Tibial nerve (tissue), 4 donors: ENCODE measurements at regions not wholly inside any gene's neighbourhood (a gene's known extent, or its start where the extent isn't known, plus 50 kb on each side); places are given as distances from the start of the nearest gene placed in this dataset.
"Not testable (repeated sequence)": the region's sequence is repeated elsewhere in the genome, so short reads cannot be mapped to it uniquely, and the experiment has no call there.

Experiments
- DNase-seq, 2 donors: peaks; one replicate each; pipeline ENCODE4 v3.0.0-alpha.2; 2019; ENCODE audit warnings: low spot score in 2 of 2
- H3K27ac ChIP-seq, 4 donors: fragments of 200-600 bp; sonication (generic) in 3 of 4; one replicate each; pipeline ENCODE4 v1.5.1; 2017 to 2019; ENCODE audit warnings: mild to moderate bottlenecking in 1 of 4
- H3K27me3 ChIP-seq, 2 donors: fragments of 200-600 bp; sonication (generic) in 1 of 2; one replicate each; pipeline versions ENCODE4 v1.5.1 to v1.6.0; 2017 to 2019
- H3K36me3 ChIP-seq, 3 donors: fragments of 200-600 bp; sonication (generic); one replicate each; pipeline ENCODE4 v1.5.1; 2018 to 2019
- H3K4me1 ChIP-seq, 4 donors: fragments of 200-600 bp; sonication (generic) in 3 of 4; one replicate each; pipeline ENCODE4 v1.5.1; 2017 to 2019
- H3K4me3 ChIP-seq, 4 donors: fragments of 200-600 bp; sonication (generic) in 3 of 4; one replicate each; pipeline ENCODE4 v1.5.1; 2017 to 2019; ENCODE audit warnings: mild to moderate bottlenecking in 1 of 4, moderate library complexity in 1 of 4
- H3K9me3 ChIP-seq, 4 donors: fragments of 200-600 bp; sonication (generic) in 3 of 4; one replicate each; pipeline ENCODE4 v1.5.1; 2017 to 2019
- EP300 ChIP-seq, 2 donors: sonication (generic); formaldehyde crosslinking; IDR thresholded peaks; one replicate each; pipeline ENCODE4 v1.6.1; 2017; ENCODE audit warnings: antibody characterized with exemption in 2 of 2, mild to moderate bottlenecking in 1 of 2
- POLR2A ChIP-seq, 2 donors: fragments of 450-650 bp; IDR thresholded peaks; one replicate each; pipeline ENCODE4 v1.6.1; 2017; ENCODE audit warnings: antibody characterized with exemption in 2 of 2, mild to moderate bottlenecking in 2 of 2, moderate library complexity in 2 of 2
- WGBS, 2 donors: methylation state at CpG; one replicate each; pipeline ENCODE4 v1.1.5; 2018; 5-methylcytosine and 5-hydroxymethylcytosine counted together
- TF ChIP-seq, protein P1 (sequence below), 5 experiments: fragments of 200-600 bp in 3 of 5; fragments of 450-650 bp in 2 of 5; sonication (generic) in 3 of 5; IDR thresholded peaks; one replicate each; pipeline ENCODE4 v1.5.1; 2016 to 2019; ENCODE audit warnings: antibody characterized with exemption in 5 of 5, mild to moderate bottlenecking in 3 of 5, moderate library complexity in 2 of 5

DNA sequence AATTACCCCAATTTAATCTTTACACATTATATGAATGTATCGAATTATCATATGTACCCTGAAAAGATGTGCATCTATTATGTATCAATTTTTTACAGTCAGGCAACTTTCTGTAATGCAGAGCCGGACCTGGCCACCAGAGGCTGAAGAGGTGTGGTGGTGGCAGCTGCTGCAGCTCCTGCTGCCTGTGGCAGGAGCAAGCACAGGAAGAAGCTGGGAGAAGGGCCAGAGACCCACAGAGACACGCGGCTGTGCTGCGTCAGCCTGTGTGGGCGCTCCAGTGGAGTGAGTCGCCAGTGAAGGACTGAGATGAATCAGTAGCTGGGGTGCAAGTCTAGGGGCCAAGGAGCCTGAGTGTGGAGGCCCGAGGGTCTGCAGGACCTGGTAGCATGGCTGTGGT is 74.3 kb upstream of the COG2 start:
- H3K4me3 ChIP-seq, result no peak overlapping the region
- DNase-seq, result no peak
- WGBS, 2 donors, result 67 to 79% methylated on average over 8 of the region's 8 CpGs
- H3K9me3 ChIP-seq, result no peaks in the 10 kb centered on the region
- H3K27me3 ChIP-seq, result no peaks in the 10 kb centered on the region
- H3K27ac ChIP-seq, result no peak overlapping the region
- no peak for TF ChIP-seq POLR2A (IDR thresholded peaks at IDR 0.05)
- no peaks in the 10 kb centered on the region for H3K36me3 ChIP-seq
- H3K4me1 ChIP-seq, result peaks cover 0 to 10% (median 2%) of the 10 kb centered on the region in 4 donors

DNA sequence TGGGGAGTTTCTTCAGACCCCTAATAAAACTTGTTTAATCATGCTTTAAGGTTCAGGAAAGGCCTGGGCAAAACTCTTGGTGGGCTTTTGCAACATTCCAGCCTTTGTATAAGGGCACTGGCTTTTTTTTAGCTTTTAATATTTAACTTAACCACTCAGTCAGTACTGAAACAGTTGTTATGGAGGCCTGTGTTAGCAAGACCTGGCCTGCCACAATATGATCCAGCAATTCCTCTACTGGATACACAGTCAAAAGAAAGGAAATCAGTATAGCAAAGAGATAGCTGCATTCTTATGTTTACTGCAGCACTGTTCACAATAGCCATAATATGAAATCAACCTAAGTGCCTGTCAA is 75.1 kb upstream of the COG2 start:
- no peaks in the 10 kb centered on the region for H3K27me3 ChIP-seq
- H3K4me1 ChIP-seq, result peaks cover 0 to 3% (median 2%) of the 10 kb centered on the region in 4 donors
- no peaks in the 10 kb centered on the region for H3K36me3 ChIP-seq
- H3K9me3 ChIP-seq, result no peaks in the 10 kb centered on the region
- no peak overlapping the region for H3K27ac ChIP-seq
- TF ChIP-seq, protein P1, sequence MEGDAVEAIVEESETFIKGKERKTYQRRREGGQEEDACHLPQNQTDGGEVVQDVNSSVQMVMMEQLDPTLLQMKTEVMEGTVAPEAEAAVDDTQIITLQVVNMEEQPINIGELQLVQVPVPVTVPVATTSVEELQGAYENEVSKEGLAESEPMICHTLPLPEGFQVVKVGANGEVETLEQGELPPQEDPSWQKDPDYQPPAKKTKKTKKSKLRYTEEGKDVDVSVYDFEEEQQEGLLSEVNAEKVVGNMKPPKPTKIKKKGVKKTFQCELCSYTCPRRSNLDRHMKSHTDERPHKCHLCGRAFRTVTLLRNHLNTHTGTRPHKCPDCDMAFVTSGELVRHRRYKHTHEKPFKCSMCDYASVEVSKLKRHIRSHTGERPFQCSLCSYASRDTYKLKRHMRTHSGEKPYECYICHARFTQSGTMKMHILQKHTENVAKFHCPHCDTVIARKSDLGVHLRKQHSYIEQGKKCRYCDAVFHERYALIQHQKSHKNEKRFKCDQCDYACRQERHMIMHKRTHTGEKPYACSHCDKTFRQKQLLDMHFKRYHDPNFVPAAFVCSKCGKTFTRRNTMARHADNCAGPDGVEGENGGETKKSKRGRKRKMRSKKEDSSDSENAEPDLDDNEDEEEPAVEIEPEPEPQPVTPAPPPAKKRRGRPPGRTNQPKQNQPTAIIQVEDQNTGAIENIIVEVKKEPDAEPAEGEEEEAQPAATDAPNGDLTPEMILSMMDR (IDR thresholded peaks at IDR 0.05), result no peak
- TF ChIP-seq EP300 (IDR thresholded peaks at IDR 0.05) (no peak), POLR2A (IDR thresholded peaks at IDR 0.05) (no peak)
- no peak for DNase-seq
- no peak overlapping the region for H3K4me3 ChIP-seq

DNA sequence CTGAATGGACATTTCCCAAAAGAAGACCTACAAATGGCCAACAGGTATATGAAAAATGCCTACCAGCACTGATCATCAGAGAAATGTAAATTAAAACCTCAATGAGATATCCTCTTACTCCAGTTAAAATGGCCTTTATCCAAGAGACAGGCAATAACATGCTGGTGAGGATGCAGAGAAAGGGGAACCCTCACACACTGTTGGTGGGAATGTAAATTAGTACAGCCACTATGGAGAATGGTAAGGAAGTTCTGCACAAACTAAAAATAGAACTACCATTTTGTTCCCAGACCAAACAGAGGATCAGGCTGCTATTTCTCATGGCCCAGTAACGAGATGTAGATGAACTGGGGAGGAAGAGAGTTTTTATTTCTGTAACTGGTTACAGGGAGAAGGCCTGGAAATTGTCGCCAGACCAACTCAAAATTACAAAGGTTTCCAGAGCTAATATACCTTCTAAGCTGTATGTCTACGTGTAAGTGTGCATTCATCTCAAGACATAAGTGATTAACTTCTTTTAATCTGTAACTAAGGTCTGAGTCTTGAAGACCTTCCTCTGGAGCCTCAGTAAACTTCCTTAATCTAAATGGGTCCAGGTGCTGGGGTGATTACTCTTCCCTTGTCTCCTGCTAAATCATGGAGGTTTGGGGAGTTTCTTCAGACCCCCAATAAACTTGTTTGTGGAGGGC is 75.6 kb upstream of the COG2 start:
- 60 to 69% methylated on average over 3 of the region's 3 CpGs for WGBS, 2 donors
- not testable (repeated sequence) for H3K36me3 ChIP-seq, H3K4me3 ChIP-seq, H3K27me3 ChIP-seq, H3K4me1 ChIP-seq, H3K9me3 ChIP-seq, DNase-seq, H3K27ac ChIP-seq

DNA sequence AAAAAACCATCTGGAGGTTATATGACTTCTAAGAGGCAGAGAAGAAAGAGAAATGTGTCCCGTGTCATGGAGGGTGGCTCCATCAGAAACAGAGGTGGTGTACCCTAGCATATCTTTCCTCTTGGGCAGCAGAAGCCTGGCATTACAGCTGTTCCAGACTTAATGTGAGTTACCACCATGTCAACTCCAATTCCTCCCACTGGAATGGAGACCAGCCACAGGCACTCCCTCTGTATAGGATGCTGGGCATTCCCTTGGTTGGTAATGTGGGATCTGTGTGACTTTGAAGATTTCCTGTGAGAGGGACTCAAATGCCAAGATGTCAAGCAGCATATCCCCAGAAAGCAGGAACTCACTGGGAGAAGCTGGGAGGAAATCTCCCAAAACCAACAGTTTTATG is 77.1 kb upstream of the COG2 start:
- 82 to 86% methylated on average over 1 of the region's 1 CpG for WGBS, 2 donors
- no peak for TF ChIP-seq EP300 (IDR thresholded peaks at IDR 0.05)
- TF ChIP-seq, protein P1 (IDR thresholded peaks at IDR 0.05), result no peak
- Histone ChIP-seq H3K27me3 (no peaks in the 10 kb centered on the region), H3K4me3 (no peak overlapping the region), H3K9me3 (no peaks in the 10 kb centered on the region), H3K36me3 (no peaks in the 10 kb centered on the region), H3K27ac (no peak overlapping the region), H3K4me1 (no peaks in the 10 kb centered on the region)
- no peak for DNase-seq

DNA sequence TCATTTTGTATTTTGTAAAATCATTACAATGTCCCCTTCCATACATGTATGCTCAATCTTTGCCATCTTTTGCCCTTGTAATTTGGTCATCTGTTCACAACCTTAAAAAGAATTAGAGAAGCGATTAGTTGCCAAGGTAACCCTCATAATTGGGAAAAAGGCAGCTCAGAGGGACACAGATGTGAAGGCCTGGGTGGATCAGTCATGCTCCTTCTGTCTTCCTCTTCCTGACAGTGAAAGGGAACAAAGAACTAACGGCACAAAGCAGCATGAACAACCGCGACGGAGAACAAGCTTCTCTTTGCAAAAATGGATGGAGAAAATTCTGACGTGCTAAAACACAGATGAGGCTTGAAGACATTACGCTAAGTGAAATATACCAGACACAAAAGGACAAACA is 78.7 kb upstream of the COG2 start:
- Histone ChIP-seq H3K27ac (no peak overlapping the region), H3K4me3 (no peak overlapping the region), H3K36me3 (no peaks in the 10 kb centered on the region), H3K9me3 (no peaks in the 10 kb centered on the region), H3K27me3 (no peaks in the 10 kb centered on the region), H3K4me1 (no peaks in the 10 kb centered on the region)
- TF ChIP-seq, protein P1 (IDR thresholded peaks at IDR 0.05), result no peak
- TF ChIP-seq EP300 (IDR thresholded peaks at IDR 0.05) (no peak), POLR2A (IDR thresholded peaks at IDR 0.05) (no peak)
- 49% methylated on average over 7 of the region's 7 CpGs for WGBS, 2 donors
- DNase-seq, result no peak

DNA sequence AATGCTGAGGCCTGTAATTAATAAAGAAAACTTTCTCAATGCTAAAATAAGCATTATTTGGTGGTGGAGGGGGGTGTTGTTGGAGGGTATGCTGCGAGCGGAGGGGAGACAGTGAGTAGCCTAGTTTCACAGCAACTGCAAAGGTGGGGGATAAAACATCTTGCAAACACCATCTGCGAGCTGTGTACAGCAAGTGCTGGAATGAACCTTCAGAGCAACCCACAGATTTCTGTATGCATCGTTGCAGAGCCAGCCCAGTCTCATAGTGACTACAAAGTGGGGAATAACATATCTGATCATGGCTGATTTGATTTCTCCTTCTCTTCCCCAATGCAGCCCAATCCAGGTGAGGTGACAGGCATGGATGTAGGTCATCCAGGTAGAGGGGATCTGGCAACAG is 80.7 kb upstream of the COG2 start:
- no peak overlapping the region for H3K4me3 ChIP-seq

More for the DNA sequence above, 80.7 kb upstream of the COG2 start:
- TF ChIP-seq POLR2A (IDR thresholded peaks at IDR 0.05), result no peak
- no peak for TF ChIP-seq EP300 (IDR thresholded peaks at IDR 0.05)
- TF ChIP-seq, protein P1 (IDR thresholded peaks at IDR 0.05), result no peak
- no peaks in the 10 kb centered on the region for H3K9me3 ChIP-seq
- DNase-seq, result no peak
- H3K4me1 ChIP-seq, result no peaks in the 10 kb centered on the region
- no peaks in the 10 kb centered on the region for H3K27me3 ChIP-seq
- no peaks in the 10 kb centered on the region for H3K36me3 ChIP-seq
- no peak overlapping the region for H3K27ac ChIP-seq
- WGBS, 2 donors, result 73 to 79% methylated on average over 4 of the region's 4 CpGs
